ENCODE measurements at regions not wholly inside any gene's neighbourhood (a gene's known extent, or its start where the extent isn't known, plus 50 kb on each side); places are given as distances from the start of the nearest gene placed in this dataset.

GRCh38 chr10:61296161-61296560 lies 157.0 kb downstream of the TMEM26 start:
- Histone ChIP-seq H3K4me1 (ENCODE audit: insufficient read depth, low read length) (no peaks in the 10 kb centered on the region), H3F3A (ENCODE audit: low read length, unreplicated experiment) (no peaks in the 10 kb centered on the region), H3K9me2 (replicated peaks; ENCODE audit: low read length) (no peaks in the 10 kb centered on the region), H2AFZ (ENCODE audit: low read length) (no peak overlapping the region), H3K36me3 (ENCODE audit: low read depth, low read length) (no peaks in the 10 kb centered on the region), H3K9ac (ENCODE audit: low read length) (no peak overlapping the region), H3K27ac (ENCODE audit: low read length) (no peak overlapping the region), H3K9me3 (ENCODE audit: low read length) (no peaks in the 10 kb centered on the region), H3K27me3 (ENCODE audit: low read length) (no peaks in the 10 kb centered on the region), H3K79me2 (ENCODE audit: low read length) (no peaks in the 10 kb centered on the region), H3K4me3 (ENCODE audit: low read length) (no peak overlapping the region), H4K20me1 (ENCODE audit: low read length) (no peaks in the 10 kb centered on the region), H3K4me2 (ENCODE audit: low read length) (no peak overlapping the region)
- BruUV-seq (replicated peaks) = no TSS peak
- DNase-seq (no peak), ATAC-seq (peak; percentile 18; the same call in 1 of the 2 replicates)
- TF ChIP-seq EZH2 (IDR thresholded peaks at IDR 0.05; ENCODE audit: low read length, unreplicated experiment) (no peak), CTCF (conservative IDR thresholded peaks at IDR 0.05; ENCODE audit: low read depth, low read length) (no peak), EZH2phosphoT487 (IDR thresholded peaks at IDR 0.05; ENCODE audit: borderline replicate concordance, low read length) (no peak)
- ChIA-PET CTCF (no interaction called here), POLR2A (ENCODE audit: unreplicated experiment) (interaction anchor here (0.7 kb wide), 1 partner anchor 461 kb away, joined by 3 read pairs; no protein-coding TSS in a partner anchor)
- intact Hi-C loops (cut with micrococcal nuclease) = no loop called here

GRCh38 chr10:61294131-61294530 lies 159.1 kb downstream of the TMEM26 start:
- H3K79me2 ChIP-seq (ENCODE audit: low read length) = no peaks in the 10 kb centered on the region
- intact Hi-C loops (cut with micrococcal nuclease) = no loop called here
- no peak overlapping the region for H3K9ac ChIP-seq (ENCODE audit: low read length)
- no peak for TF ChIP-seq EZH2 (IDR thresholded peaks at IDR 0.05; ENCODE audit: low read length, unreplicated experiment)
- TF ChIP-seq CTCF (conservative IDR thresholded peaks at IDR 0.05; ENCODE audit: low read depth, low read length) = no peak
- TF ChIP-seq EZH2phosphoT487 (IDR thresholded peaks at IDR 0.05; ENCODE audit: borderline replicate concordance, low read length) = no peak
- H3K36me3 ChIP-seq (ENCODE audit: low read depth, low read length) = no peaks in the 10 kb centered on the region
- ATAC-seq = no peak
- H3K27ac ChIP-seq (ENCODE audit: low read length) = no peak overlapping the region
- no peak for DNase-seq
- no peaks in the 10 kb centered on the region for H3F3A ChIP-seq (ENCODE audit: low read length, unreplicated experiment)
- no peaks in the 10 kb centered on the region for H3K4me1 ChIP-seq (ENCODE audit: insufficient read depth, low read length)
- no TSS peak for BruUV-seq (replicated peaks)
- POLR2A ChIA-PET (ENCODE audit: unreplicated experiment) = no interaction called here
- H3K27me3 ChIP-seq (ENCODE audit: low read length) = no peaks in the 10 kb centered on the region
- no peaks in the 10 kb centered on the region for H3K9me3 ChIP-seq (ENCODE audit: low read length)
- H2AFZ ChIP-seq (ENCODE audit: low read length) = no peak overlapping the region
- CTCF ChIA-PET = interaction anchor here (0.6 kb wide), 1 partner anchor 1880 kb away, joined by 3 read pairs; no protein-coding TSS in a partner anchor
- H4K20me1 ChIP-seq (ENCODE audit: low read length) = no peaks in the 10 kb centered on the region
- H3K4me3 ChIP-seq (ENCODE audit: low read length) = no peak overlapping the region
- H3K4me2 ChIP-seq (ENCODE audit: low read length) = no peak overlapping the region
- no peaks in the 10 kb centered on the region for H3K9me2 ChIP-seq (replicated peaks; ENCODE audit: low read length)

GRCh38 chr10:61289813-61290212 lies 163.4 kb downstream of the TMEM26 start:
- H3K27me3 ChIP-seq (ENCODE audit: low read length) = no peaks in the 10 kb centered on the region
- H3K36me3 ChIP-seq (ENCODE audit: low read depth, low read length) = no peaks in the 10 kb centered on the region
- no peak overlapping the region for H3K4me2 ChIP-seq (ENCODE audit: low read length)
- ATAC-seq (no peak), DNase-seq (no peak)
- H3K4me3 ChIP-seq (ENCODE audit: low read length) = no peak overlapping the region
- H4K20me1 ChIP-seq (ENCODE audit: low read length) = no peaks in the 10 kb centered on the region
- H3K27ac ChIP-seq (ENCODE audit: low read length) = no peak overlapping the region
- no peaks in the 10 kb centered on the region for H3K9me2 ChIP-seq (replicated peaks; ENCODE audit: low read length)
- no peak overlapping the region for H2AFZ ChIP-seq (ENCODE audit: low read length)
- H3K9ac ChIP-seq (ENCODE audit: low read length) = no peak overlapping the region
- no TSS peak for BruUV-seq (replicated peaks)
- ChIA-PET POLR2A (ENCODE audit: unreplicated experiment) (no interaction called here), CTCF (no interaction called here)
- intact Hi-C loops (cut with micrococcal nuclease) = loop anchor here (5.0 kb wide), 1 partner anchor 172 kb away; no protein-coding TSS in a partner anchor
- H3K79me2 ChIP-seq (ENCODE audit: low read length) = no peaks in the 10 kb centered on the region
- no peaks in the 10 kb centered on the region for H3F3A ChIP-seq (ENCODE audit: low read length, unreplicated experiment)
- no peaks in the 10 kb centered on the region for H3K9me3 ChIP-seq (ENCODE audit: low read length)
- H3K4me1 ChIP-seq (ENCODE audit: insufficient read depth, low read length) = no peaks in the 10 kb centered on the region
- TF ChIP-seq EZH2phosphoT487 (IDR thresholded peaks at IDR 0.05; ENCODE audit: borderline replicate concordance, low read length) = no peak
- TF ChIP-seq EZH2 (IDR thresholded peaks at IDR 0.05; ENCODE audit: low read length, unreplicated experiment) = no peak
- TF ChIP-seq CTCF (conservative IDR thresholded peaks at IDR 0.05; ENCODE audit: low read depth, low read length) = no peak
